ENCODE measurements at regions not wholly inside any gene's neighbourhood (a gene's known extent, or its start where the extent isn't known, plus 50 kb on each side); places are given as distances from the start of the nearest gene placed in this dataset.
A peak's percentile ranks its signal among the peaks of the same experiment; 100 is the strongest.
"Not testable (repeated sequence)": the region's sequence is repeated elsewhere in the genome, so short reads cannot be mapped to it uniquely, and the experiment has no call there.

DNA sequence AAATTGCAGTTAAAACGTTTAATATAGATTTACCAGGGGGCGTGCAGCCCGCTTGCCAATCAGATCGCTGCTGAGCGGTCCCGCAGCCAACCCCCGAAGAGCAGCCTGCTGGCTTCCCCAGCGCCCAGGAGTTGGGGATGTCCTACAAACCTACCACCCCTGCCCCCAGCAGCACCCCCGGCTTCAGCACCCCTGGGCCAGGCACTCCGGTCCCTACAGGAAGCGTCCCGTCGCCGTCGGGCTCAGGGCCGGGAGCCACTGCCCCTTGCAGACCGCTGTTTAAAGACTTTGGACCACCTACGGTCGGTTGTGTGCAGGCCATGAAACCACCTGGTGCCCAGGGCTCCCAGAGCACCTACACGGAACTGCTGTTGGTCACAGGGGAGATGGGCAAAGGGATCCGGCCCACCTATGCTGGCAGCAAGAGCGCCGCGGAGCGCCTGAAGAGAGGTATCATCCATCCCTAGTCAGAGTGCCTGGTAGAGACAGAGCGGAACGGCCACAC, 1654.9 kb downstream of the SPATA31A7 start:
- not testable (repeated sequence) for DNase-seq (ENCODE audit: low spot score); H3K79me2 ChIP-seq (replicated peaks; ENCODE audit: insufficient read depth); H3K9me3 Mint-ChIP-seq; H3K27ac Mint-ChIP-seq; H3K4me1 Mint-ChIP-seq; H3K4me3 ChIP-seq; H2AFZ ChIP-seq; H3K9me2 ChIP-seq (ENCODE audit: insufficient read depth); H3K27ac ChIP-seq (ENCODE audit: low read depth); H3K36me3 Mint-ChIP-seq (ENCODE audit: low read depth); H3F3A ChIP-seq (replicated peaks; ENCODE audit: low read depth); H3K4me1 ChIP-seq (ENCODE audit: insufficient read depth); H3K36me3 ChIP-seq (ENCODE audit: insufficient read depth)
- peak; percentile 93 for ATAC-seq
- H3K4me3 Mint-ChIP-seq: peak overlapping the region; percentile 58
- peak; percentile 72 for TF ChIP-seq EZH2 (IDR thresholded peaks at IDR 0.05; ENCODE audit: low read depth, unreplicated experiment)
- H3K4me2 ChIP-seq: 0 out of 2 replicates have a peak overlapping the region, but pooled peaks have one; percentile 38
- peaks cover 83% of the 10 kb centered on the region for H3K27me3 ChIP-seq (ENCODE audit: insufficient read depth)
- peaks cover 10% of the 10 kb centered on the region for H4K20me1 ChIP-seq (replicated peaks; ENCODE audit: insufficient read depth)
- H3K27me3 Mint-ChIP-seq (ENCODE audit: insufficient read depth, low read depth, poor library complexity): peaks cover 45% of the 10 kb centered on the region

DNA sequence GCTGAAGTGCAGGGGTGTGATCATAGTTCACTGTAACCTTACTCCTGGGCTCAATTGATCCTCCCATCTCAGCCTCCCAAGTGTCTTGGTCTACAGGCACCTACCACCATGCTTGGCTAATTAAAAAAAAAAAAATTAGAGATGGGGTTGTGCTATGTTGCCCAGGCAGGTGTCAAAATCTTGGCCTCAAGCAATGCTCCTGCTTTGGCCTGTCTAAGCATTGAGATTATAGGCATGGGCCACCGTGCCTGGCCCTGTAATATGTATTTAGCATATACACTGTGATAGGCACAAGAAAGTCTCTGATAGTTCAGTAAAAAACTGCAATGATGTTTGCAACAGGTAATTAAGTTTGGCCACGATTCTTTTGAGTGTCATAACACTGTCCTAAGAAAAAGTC, 1658.4 kb downstream of the SPATA31A7 start:
- not testable (repeated sequence) for H3K4me3 Mint-ChIP-seq; H4K20me1 ChIP-seq (replicated peaks; ENCODE audit: insufficient read depth); H3F3A ChIP-seq (replicated peaks; ENCODE audit: low read depth); H3K9me3 Mint-ChIP-seq; ATAC-seq; DNase-seq (ENCODE audit: low spot score); H3K4me1 ChIP-seq (ENCODE audit: insufficient read depth); H3K27ac Mint-ChIP-seq; H3K36me3 ChIP-seq (ENCODE audit: insufficient read depth); H2AFZ ChIP-seq; H3K4me3 ChIP-seq; H3K9me2 ChIP-seq (ENCODE audit: insufficient read depth); H3K27ac ChIP-seq (ENCODE audit: low read depth); H3K4me2 ChIP-seq; H3K4me1 Mint-ChIP-seq; H3K79me2 ChIP-seq (replicated peaks; ENCODE audit: insufficient read depth); H3K36me3 Mint-ChIP-seq (ENCODE audit: low read depth)
- H3K27me3 ChIP-seq (ENCODE audit: insufficient read depth): peaks cover 91% of the 10 kb centered on the region
- peaks cover 44% of the 10 kb centered on the region for H3K27me3 Mint-ChIP-seq (ENCODE audit: insufficient read depth, low read depth, poor library complexity)

- H3K36me3 ChIP-seq (ENCODE audit: insufficient read depth); H3K36me3 Mint-ChIP-seq (ENCODE audit: low read depth); H3F3A ChIP-seq (replicated peaks; ENCODE audit: low read depth); H3K4me3 ChIP-seq; H2AFZ ChIP-seq; DNase-seq (ENCODE audit: low spot score); H3K4me2 ChIP-seq; H3K79me2 ChIP-seq (replicated peaks; ENCODE audit: insufficient read depth); H3K27ac ChIP-seq (ENCODE audit: low read depth); H3K9me2 ChIP-seq (ENCODE audit: insufficient read depth); H3K4me3 Mint-ChIP-seq; ATAC-seq; H4K20me1 ChIP-seq (replicated peaks; ENCODE audit: insufficient read depth); H3K27ac Mint-ChIP-seq; H3K4me1 Mint-ChIP-seq; H3K9me3 Mint-ChIP-seq; H3K4me1 ChIP-seq (ENCODE audit: insufficient read depth): not testable (repeated sequence)
- H3K27me3 ChIP-seq (ENCODE audit: insufficient read depth): peaks cover 89% of the 10 kb centered on the region
- peaks cover 33% of the 10 kb centered on the region for H3K27me3 Mint-ChIP-seq (ENCODE audit: insufficient read depth, low read depth, poor library complexity)
These were observed 1660.2 kb downstream of the SPATA31A7 start for GRCh38 chr9:62849991-62850390.

- Histone ChIP-seq H3K27me3 (ENCODE audit: insufficient read depth) (peaks cover 92% of the 10 kb centered on the region), H3K9me2 (ENCODE audit: insufficient read depth) (peaks cover 11% of the 10 kb centered on the region; the same call in 1 of the 2 replicates)
- not testable (repeated sequence) for H3K27ac Mint-ChIP-seq; ATAC-seq; H3K79me2 ChIP-seq (replicated peaks; ENCODE audit: insufficient read depth); H3K27ac ChIP-seq (ENCODE audit: low read depth); DNase-seq (ENCODE audit: low spot score); H3K9me3 Mint-ChIP-seq; H3K4me1 ChIP-seq (ENCODE audit: insufficient read depth); H2AFZ ChIP-seq; H3K4me3 Mint-ChIP-seq; H3K36me3 Mint-ChIP-seq (ENCODE audit: low read depth); H4K20me1 ChIP-seq (replicated peaks; ENCODE audit: insufficient read depth); H3K4me3 ChIP-seq; H3K4me1 Mint-ChIP-seq; H3K4me2 ChIP-seq; H3F3A ChIP-seq (replicated peaks; ENCODE audit: low read depth); H3K36me3 ChIP-seq (ENCODE audit: insufficient read depth)
- peaks cover 45% of the 10 kb centered on the region for H3K27me3 Mint-ChIP-seq (ENCODE audit: insufficient read depth, low read depth, poor library complexity)
These were observed 1667.4 kb downstream of the SPATA31A7 start for GRCh38 chr9:62857280-62857679.

GRCh38 chr9:62858240-62858639, 1668.4 kb downstream of the SPATA31A7 start:
- not testable (repeated sequence) for H3K79me2 ChIP-seq (replicated peaks; ENCODE audit: insufficient read depth); H4K20me1 ChIP-seq (replicated peaks; ENCODE audit: insufficient read depth); H3K27ac ChIP-seq (ENCODE audit: low read depth); H3K4me3 Mint-ChIP-seq; H3K4me2 ChIP-seq; H3F3A ChIP-seq (replicated peaks; ENCODE audit: low read depth); H3K4me1 Mint-ChIP-seq; ATAC-seq; DNase-seq (ENCODE audit: low spot score); H3K36me3 Mint-ChIP-seq (ENCODE audit: low read depth); H2AFZ ChIP-seq; H3K9me3 Mint-ChIP-seq; H3K36me3 ChIP-seq (ENCODE audit: insufficient read depth); H3K27ac Mint-ChIP-seq; H3K4me1 ChIP-seq (ENCODE audit: insufficient read depth); H3K4me3 ChIP-seq
- H3K27me3 ChIP-seq (ENCODE audit: insufficient read depth): peaks cover 92% of the 10 kb centered on the region
- H3K27me3 Mint-ChIP-seq (ENCODE audit: insufficient read depth, low read depth, poor library complexity): peaks cover 48% of the 10 kb centered on the region
- peaks cover 11% of the 10 kb centered on the region; the same call in 1 of the 2 replicates for H3K9me2 ChIP-seq (ENCODE audit: insufficient read depth)

DNA sequence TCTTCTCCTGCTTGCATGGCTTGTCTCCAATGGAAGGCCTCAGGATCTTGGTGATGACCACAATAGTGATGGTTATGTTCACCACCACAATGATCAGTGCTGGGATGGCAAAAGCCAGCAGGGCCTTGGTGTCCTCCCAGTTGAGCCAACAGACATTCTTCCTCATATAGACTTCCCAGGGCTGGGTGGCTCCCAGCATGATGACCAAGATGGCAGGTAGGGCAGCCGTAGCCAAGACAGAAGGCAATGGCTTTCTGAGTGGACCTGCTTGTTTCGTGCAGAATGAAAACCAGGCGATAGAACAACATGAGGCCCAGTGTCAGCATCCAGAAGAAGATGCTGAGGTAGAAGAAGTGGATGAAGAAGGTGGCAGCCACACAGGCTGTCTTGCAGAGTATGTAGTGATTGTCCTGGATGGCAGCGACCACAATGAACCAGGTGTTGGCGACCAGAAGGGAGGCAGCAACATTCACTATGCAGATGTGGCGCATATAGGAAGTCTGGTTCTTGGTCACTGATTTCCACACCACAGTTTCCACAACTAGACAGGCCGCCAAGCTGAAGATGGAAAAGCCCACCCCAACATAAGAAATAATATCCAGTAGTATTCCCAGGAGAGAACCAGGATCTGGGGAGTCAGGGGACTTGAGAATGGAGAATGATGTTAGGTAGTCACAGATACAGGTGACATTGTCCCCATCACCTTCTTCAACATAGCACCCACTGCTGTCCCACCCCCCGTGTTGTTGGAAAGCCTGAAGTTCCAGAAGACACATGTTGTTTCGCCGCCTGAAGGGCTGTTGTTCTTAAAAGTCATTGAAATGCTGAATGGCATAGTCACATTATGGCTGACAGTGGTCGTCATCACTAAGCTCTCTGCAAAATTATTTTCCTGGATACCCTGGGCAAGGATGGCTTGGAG, 1671.4 kb downstream of the SPATA31A7 start:
- Histone ChIP-seq H3K4me1 (ENCODE audit: insufficient read depth) (peaks cover 10% of the 10 kb centered on the region), H4K20me1 (replicated peaks; ENCODE audit: insufficient read depth) (peaks cover 11% of the 10 kb centered on the region), H3K27me3 (ENCODE audit: insufficient read depth) (peaks cover 96% of the 10 kb centered on the region), H3K9me2 (ENCODE audit: insufficient read depth) (peaks cover 11% of the 10 kb centered on the region; the same call in 1 of the 2 replicates)
- Mint-ChIP-seq H3K4me1 (peaks cover 24% of the 10 kb centered on the region), H3K27me3 (ENCODE audit: insufficient read depth, low read depth, poor library complexity) (peaks cover 72% of the 10 kb centered on the region)
- not testable (repeated sequence) for H3K4me3 ChIP-seq; H3K79me2 ChIP-seq (replicated peaks; ENCODE audit: insufficient read depth); H3F3A ChIP-seq (replicated peaks; ENCODE audit: low read depth); H3K4me3 Mint-ChIP-seq; H3K4me2 ChIP-seq; H3K36me3 Mint-ChIP-seq (ENCODE audit: low read depth); H3K9me3 Mint-ChIP-seq; H3K27ac Mint-ChIP-seq; H2AFZ ChIP-seq; DNase-seq (ENCODE audit: low spot score); ATAC-seq; H3K27ac ChIP-seq (ENCODE audit: low read depth); H3K36me3 ChIP-seq (ENCODE audit: insufficient read depth)
